Testis (tissue), 2 donors: ENCODE measurements at regions not wholly inside any gene's neighbourhood (a gene's known extent, or its start where the extent isn't known, plus 50 kb on each side); places are given as distances from the start of the nearest gene placed in this dataset.

Experiments used
- DNase-seq: peaks from one replicate; pipeline ENCODE4 v3.0.0-alpha.2; 2019
- H3K27ac ChIP-seq, 2 donors: fragments of 200-600 bp; sonication (generic); one replicate each; pipeline ENCODE4 v1.5.1; 2019
- H3K27me3 ChIP-seq: fragments of 200-600 bp; sonication (generic); one replicate; pipeline ENCODE4 v1.5.1; 2019
- H3K36me3 ChIP-seq: fragments of 200-600 bp; sonication (generic); one replicate; pipeline ENCODE4 v1.5.1; 2017; ENCODE audit warnings: low read depth; ENCODE audit errors: missing control alignments
- H3K4me1 ChIP-seq: fragments of 200-600 bp; sonication (generic); one replicate; pipeline ENCODE4 v1.5.1; 2019
- H3K4me3 ChIP-seq, 2 donors: fragments of 200-600 bp; sonication (generic); one replicate each; pipeline ENCODE4 v1.5.1; 2017 to 2019
- H3K9me3 ChIP-seq: fragments of 200-600 bp; sonication (generic); one replicate; pipeline ENCODE4 v1.5.1; 2017
- POLR2A ChIP-seq: fragments of 450-650 bp; IDR thresholded peaks from one replicate; pipeline ENCODE4 v1.6.1; 2017; ENCODE audit warnings: antibody characterized with exemption, mild to moderate bottlenecking, moderate library complexity
- WGBS, 2 donors: methylation state at CpG; one replicate each; pipeline ENCODE4 v1.1.5; 2018; 5-methylcytosine and 5-hydroxymethylcytosine counted together
- intact Hi-C: fragments of 100-400 bp; cut with DNase I; formaldehyde crosslinking; loops from one replicate; pipeline ENCODE4 v1.15.1; 2023; ENCODE audit warnings: low total_unique reads
- TF ChIP-seq, protein P1 (sequence below), 3 experiments: fragments of 450-650 bp in 2 of 3; fragments of 200-600 bp in 1 of 3; sonication (generic) in 1 of 3; IDR thresholded peaks; one replicate each; pipeline ENCODE4 v1.5.1; 2016 to 2019; ENCODE audit warnings: antibody characterized with exemption in 3 of 3, mild to moderate bottlenecking in 2 of 3, moderate library complexity in 1 of 3

DNA sequence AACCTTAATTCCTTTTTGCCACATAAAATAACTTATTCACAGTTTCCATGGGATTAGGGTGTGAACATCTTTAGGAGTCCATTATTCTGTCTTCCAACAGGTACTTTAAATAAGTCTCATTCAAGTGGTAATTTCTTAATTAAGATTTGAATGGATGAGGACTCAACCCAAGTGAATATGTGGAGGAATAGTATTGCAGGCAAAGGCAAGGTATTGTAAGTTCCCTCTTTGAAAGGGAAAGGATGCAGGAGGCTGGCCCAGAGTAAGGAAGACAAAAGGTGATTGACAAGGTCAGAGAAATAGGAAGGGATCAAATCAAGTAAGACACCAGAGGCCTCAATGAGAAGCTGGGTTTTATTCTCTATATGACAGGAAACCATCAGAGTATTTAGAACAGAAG, 238.2 kb upstream of the RBMS1 start:
- intact Hi-C loops, result no loop called here
- no peak overlapping the region for H3K4me3 ChIP-seq
- no peaks in the 10 kb centered on the region for H3K4me1 ChIP-seq
- no peaks in the 10 kb centered on the region for H3K9me3 ChIP-seq
- no peak for TF ChIP-seq POLR2A
- TF ChIP-seq, protein P1, sequence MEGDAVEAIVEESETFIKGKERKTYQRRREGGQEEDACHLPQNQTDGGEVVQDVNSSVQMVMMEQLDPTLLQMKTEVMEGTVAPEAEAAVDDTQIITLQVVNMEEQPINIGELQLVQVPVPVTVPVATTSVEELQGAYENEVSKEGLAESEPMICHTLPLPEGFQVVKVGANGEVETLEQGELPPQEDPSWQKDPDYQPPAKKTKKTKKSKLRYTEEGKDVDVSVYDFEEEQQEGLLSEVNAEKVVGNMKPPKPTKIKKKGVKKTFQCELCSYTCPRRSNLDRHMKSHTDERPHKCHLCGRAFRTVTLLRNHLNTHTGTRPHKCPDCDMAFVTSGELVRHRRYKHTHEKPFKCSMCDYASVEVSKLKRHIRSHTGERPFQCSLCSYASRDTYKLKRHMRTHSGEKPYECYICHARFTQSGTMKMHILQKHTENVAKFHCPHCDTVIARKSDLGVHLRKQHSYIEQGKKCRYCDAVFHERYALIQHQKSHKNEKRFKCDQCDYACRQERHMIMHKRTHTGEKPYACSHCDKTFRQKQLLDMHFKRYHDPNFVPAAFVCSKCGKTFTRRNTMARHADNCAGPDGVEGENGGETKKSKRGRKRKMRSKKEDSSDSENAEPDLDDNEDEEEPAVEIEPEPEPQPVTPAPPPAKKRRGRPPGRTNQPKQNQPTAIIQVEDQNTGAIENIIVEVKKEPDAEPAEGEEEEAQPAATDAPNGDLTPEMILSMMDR (IDR thresholded peaks at IDR 0.05), result no peak
- no peak for DNase-seq
- H3K27ac ChIP-seq, result no peak overlapping the region
- no peaks in the 10 kb centered on the region for H3K36me3 ChIP-seq
- H3K27me3 ChIP-seq, result no peaks in the 10 kb centered on the region

DNA sequence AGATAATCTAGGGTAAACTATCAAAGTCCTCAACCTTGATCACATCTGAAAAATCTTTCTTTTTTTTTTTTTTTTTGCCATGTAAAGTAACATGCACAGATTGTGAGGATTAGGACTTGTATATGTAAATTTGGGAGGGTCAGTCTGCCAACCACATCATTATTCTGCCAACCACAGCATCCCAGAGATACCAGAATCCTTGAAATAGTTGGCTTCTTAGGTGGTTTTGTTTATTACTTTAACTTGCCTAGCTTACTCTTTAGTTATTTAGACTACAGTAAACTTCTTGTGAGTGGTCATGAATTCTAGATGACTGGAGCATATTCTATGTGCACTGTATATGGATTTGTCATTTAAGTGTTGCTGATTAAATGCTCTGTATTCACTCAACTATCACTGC, 242.1 kb upstream of the RBMS1 start:
- Histone ChIP-seq H3K9me3 (no peaks in the 10 kb centered on the region), H3K27ac (no peak overlapping the region), H3K4me1 (no peaks in the 10 kb centered on the region), H3K36me3 (no peaks in the 10 kb centered on the region), H3K4me3 (no peak overlapping the region), H3K27me3 (no peaks in the 10 kb centered on the region)
- TF ChIP-seq, protein P1 (IDR thresholded peaks at IDR 0.05), result no peak
- no peak for TF ChIP-seq POLR2A
- intact Hi-C loops, result no loop called here
- DNase-seq, result no peak

DNA sequence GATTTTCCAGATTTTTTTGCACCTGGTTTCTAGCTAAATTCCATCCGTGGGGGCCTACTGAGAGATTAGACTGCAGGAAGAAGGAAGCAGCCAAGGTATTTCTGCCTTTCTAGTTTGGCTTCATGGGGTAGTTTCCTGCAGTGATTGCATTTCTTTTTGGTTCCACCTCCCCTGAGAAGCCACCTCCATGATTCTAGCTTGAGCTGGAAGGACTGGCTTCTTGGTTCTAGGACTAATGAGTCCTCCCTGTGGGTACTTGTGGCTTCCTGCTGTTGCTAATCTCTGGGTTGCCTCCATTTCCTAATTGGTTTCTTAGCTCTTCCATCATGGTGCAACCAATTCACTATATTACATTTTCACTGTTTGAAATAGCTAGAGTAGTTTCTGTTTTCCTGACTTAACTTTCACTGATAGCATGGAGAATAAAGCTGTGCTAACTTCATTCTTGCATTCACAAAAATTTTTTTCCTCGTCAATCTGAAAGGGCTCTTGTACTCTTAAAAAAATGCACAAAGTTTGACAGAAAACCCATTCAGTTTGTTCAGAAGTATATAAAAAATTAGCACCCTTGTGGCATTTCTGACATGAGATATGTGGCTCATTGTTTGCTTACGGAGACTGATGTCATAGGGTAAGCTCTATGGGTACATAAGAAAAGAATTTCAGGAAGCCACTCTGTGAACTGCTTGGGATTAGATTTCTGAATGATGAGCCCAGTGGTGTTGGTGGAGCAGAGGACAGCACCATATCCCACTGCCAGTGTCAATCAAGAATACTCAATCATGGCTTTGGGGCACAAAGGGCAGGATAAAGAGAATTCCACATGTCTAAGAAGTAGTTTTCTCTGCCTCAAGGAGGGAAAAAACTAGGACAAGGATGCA, 242.8 kb upstream of the RBMS1 start:
- Histone ChIP-seq H3K4me3 (no peak overlapping the region), H3K27ac (no peak overlapping the region), H3K9me3 (no peaks in the 10 kb centered on the region), H3K36me3 (no peaks in the 10 kb centered on the region), H3K4me1 (no peaks in the 10 kb centered on the region), H3K27me3 (no peaks in the 10 kb centered on the region)
- no peak for DNase-seq
- 88 to 89% methylated on average over 3 of the region's 3 CpGs for WGBS, 2 donors
- intact Hi-C loops, result no loop called here
- TF ChIP-seq, protein P1 (IDR thresholded peaks at IDR 0.05), result no peak
- no peak for TF ChIP-seq POLR2A

DNA sequence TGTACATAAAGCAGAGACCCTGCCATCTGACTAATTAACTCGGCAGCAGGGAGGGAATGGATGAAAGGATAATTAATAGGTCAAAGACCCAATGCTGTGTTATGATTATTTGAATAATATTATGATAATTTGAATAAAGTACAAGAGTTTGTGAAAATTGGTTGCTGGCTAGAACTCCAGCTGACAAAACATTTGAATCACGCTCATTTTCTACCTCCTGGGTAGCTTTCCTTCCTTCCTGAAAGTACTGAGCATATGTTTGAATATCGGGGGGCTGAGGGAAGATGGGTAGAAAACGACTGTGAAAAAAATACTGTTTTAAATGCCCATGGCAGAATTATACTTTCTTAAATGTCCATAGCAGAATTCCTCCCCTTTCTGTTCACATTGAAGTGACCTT, 243.6 kb upstream of the RBMS1 start:
- H3K36me3 ChIP-seq, result no peaks in the 10 kb centered on the region
- no peaks in the 10 kb centered on the region for H3K27me3 ChIP-seq
- intact Hi-C loops, result no loop called here
- no peaks in the 10 kb centered on the region for H3K9me3 ChIP-seq
- no peak overlapping the region for H3K27ac ChIP-seq
- no peaks in the 10 kb centered on the region for H3K4me1 ChIP-seq
- 62 to 65% methylated on average over 4 of the region's 4 CpGs for WGBS, 2 donors
- no peak for TF ChIP-seq POLR2A
- TF ChIP-seq, protein P1 (IDR thresholded peaks at IDR 0.05), result no peak
- no peak for DNase-seq
- no peak overlapping the region for H3K4me3 ChIP-seq

DNA sequence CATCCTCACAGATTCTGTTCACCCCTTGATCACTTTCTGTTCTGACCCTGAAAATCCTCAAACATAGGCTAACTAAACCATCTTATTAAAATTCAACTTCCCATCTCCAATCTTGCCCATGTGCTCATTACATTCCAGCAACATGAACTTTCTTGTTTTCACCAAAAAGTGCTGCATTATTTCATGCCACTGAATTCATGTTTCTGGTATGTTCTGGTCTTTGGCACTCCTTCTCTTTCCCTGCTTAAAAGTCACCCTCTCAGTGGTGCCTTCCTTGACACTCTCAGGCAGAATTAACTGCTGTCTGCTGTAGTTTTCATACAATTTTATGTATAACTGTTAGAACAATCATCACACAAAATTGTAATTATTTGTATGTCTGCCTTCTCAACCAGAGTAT, 247.7 kb upstream of the RBMS1 start:
- no peak for TF ChIP-seq POLR2A
- TF ChIP-seq, protein P1 (IDR thresholded peaks at IDR 0.05), result no peak
- intact Hi-C loops, result no loop called here

More for the DNA sequence above, 247.7 kb upstream of the RBMS1 start:
- no peak for DNase-seq
- no peak overlapping the region for H3K4me3 ChIP-seq
- H3K9me3 ChIP-seq, result no peaks in the 10 kb centered on the region
- H3K4me1 ChIP-seq, result no peaks in the 10 kb centered on the region
- H3K36me3 ChIP-seq, result no peaks in the 10 kb centered on the region
- no peak overlapping the region for H3K27ac ChIP-seq
- H3K27me3 ChIP-seq, result no peaks in the 10 kb centered on the region
